Rectal smooth muscle tissue (tissue), 1 donor: ENCODE measurements at regions not wholly inside any gene's neighbourhood (a gene's known extent, or its start where the extent isn't known, plus 50 kb on each side); places are given as distances from the start of the nearest gene placed in this dataset.

Source experiments
- H3K27ac ChIP-seq: one replicate; pipeline ENCODE4 v1.7.0; 2013; ENCODE audit warnings: low read depth, low read length, inconsistent platforms
- H3K27me3 ChIP-seq: one replicate; pipeline ENCODE4 v1.7.0; 2013; ENCODE audit warnings: low read length; ENCODE audit not compliant: control insufficient read depth, insufficient read depth
- H3K36me3 ChIP-seq: one replicate; pipeline ENCODE4 v1.7.0; 2013; ENCODE audit warnings: low read length; ENCODE audit not compliant: control insufficient read depth, insufficient read depth
- H3K4me1 ChIP-seq: one replicate; pipeline ENCODE4 v1.7.0; 2013; ENCODE audit warnings: low read length; ENCODE audit not compliant: control insufficient read depth, insufficient read depth
- H3K4me3 ChIP-seq: one replicate; pipeline ENCODE4 v1.7.0; 2013; ENCODE audit warnings: low read length
- H3K9ac ChIP-seq: one replicate; pipeline ENCODE4 v1.7.0; 2013; ENCODE audit warnings: low read length

- Histone ChIP-seq H3K36me3 (no peaks in the 10 kb centered on the region), H3K9ac (no peak overlapping the region), H3K4me1 (no peaks in the 10 kb centered on the region), H3K4me3 (no peak overlapping the region), H3K27me3 (no peaks in the 10 kb centered on the region), H3K27ac (no peak overlapping the region)
These were observed 50.1 kb upstream of the ZNF608 start for GRCh38 chr5:124796495-124796894.

GRCh38 chr5:124797665-124798087 lies 51.2 kb upstream of the ZNF608 start:
- Histone ChIP-seq H3K27me3 (no peaks in the 10 kb centered on the region), H3K36me3 (no peaks in the 10 kb centered on the region), H3K27ac (no peak overlapping the region), H3K4me1 (no peaks in the 10 kb centered on the region), H3K9ac (no peak overlapping the region), H3K4me3 (no peak overlapping the region)

DNA sequence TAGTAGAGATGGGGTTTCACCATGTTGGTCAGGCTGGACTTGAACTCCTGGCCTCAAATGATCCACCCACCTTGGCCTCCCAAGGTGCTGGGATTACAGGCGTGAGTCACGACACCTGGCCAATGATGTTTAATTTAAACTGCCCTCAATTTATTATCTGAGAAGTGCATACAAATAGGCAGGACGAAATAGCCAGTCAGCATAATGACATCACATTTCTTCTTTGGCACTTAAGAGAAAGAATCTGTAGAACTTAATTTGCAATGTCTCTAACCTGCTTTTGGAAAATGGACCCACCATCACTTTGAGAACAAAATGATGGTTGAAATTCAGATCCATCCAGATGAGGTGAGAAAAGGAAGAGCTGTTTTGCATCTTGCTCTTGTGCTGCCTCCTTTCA lies 52.5 kb upstream of the ZNF608 start:
- no peaks in the 10 kb centered on the region for H3K36me3 ChIP-seq
- H3K27me3 ChIP-seq = no peaks in the 10 kb centered on the region
- H3K9ac ChIP-seq = no peak overlapping the region
- no peak overlapping the region for H3K27ac ChIP-seq
- H3K4me3 ChIP-seq = no peak overlapping the region
- no peaks in the 10 kb centered on the region for H3K4me1 ChIP-seq

GRCh38 chr5:124801551-124801950 lies 55.1 kb upstream of the ZNF608 start:
- no peaks in the 10 kb centered on the region for H3K36me3 ChIP-seq
- no peaks in the 10 kb centered on the region for H3K4me1 ChIP-seq
- H3K27me3 ChIP-seq = no peaks in the 10 kb centered on the region
- no peak overlapping the region for H3K9ac ChIP-seq
- no peak overlapping the region for H3K27ac ChIP-seq
- no peak overlapping the region for H3K4me3 ChIP-seq

- Histone ChIP-seq H3K36me3 (no peaks in the 10 kb centered on the region), H3K4me3 (no peak overlapping the region), H3K27ac (no peak overlapping the region), H3K9ac (no peak overlapping the region), H3K4me1 (no peaks in the 10 kb centered on the region), H3K27me3 (no peaks in the 10 kb centered on the region)
These were observed 57.3 kb upstream of the ZNF608 start for GRCh38 chr5:124803617-124804323.

GRCh38 chr5:124806026-124806372 lies 59.6 kb upstream of the ZNF608 start:
- Histone ChIP-seq H3K36me3 (no peaks in the 10 kb centered on the region), H3K27me3 (no peaks in the 10 kb centered on the region)

DNA sequence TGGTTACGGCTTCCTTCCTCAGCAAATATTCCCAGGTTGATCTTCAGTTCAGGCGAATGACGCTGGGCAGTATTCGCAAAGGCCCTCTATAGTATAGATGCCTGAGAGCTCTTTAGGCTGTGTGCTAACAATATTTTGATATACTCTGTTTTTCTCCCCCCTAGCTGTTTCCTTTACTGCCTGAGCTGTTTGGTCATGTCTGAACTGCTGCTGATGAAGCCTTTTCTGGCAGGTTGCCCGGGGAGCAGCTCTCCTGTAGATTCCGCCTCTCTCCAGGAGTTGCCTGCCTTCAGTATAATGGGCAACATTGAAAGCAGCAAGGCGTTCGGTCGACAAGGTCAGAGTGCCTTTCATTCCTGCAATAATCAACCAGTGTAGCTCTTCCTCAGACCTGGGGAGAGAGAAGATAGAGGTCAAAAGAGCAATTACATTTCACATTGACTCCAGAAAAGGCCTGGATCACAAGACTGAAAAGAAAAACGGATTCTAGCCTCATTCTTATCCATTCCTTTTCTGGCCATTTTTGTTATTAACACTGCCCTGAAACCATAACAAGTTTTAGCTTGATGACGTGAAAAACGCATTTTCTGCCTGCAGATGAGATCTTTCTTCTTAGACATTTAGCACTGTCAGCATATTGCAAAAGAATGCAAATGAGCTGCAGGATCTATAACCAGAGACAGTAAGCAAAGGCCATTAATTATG lies 60.1 kb upstream of the ZNF608 start:
- H3K27ac ChIP-seq = no peak overlapping the region
- H3K4me3 ChIP-seq = no peak overlapping the region
- no peaks in the 10 kb centered on the region for H3K4me1 ChIP-seq
- no peak overlapping the region for H3K9ac ChIP-seq
- H3K27me3 ChIP-seq = no peaks in the 10 kb centered on the region
- no peaks in the 10 kb centered on the region for H3K36me3 ChIP-seq

More at GRCh38 chr5:124806026-124806372, 59.6 kb upstream of the ZNF608 start:
- Histone ChIP-seq H3K27ac (no peak overlapping the region), H3K4me3 (no peak overlapping the region), H3K9ac (no peak overlapping the region), H3K4me1 (no peaks in the 10 kb centered on the region)

DNA sequence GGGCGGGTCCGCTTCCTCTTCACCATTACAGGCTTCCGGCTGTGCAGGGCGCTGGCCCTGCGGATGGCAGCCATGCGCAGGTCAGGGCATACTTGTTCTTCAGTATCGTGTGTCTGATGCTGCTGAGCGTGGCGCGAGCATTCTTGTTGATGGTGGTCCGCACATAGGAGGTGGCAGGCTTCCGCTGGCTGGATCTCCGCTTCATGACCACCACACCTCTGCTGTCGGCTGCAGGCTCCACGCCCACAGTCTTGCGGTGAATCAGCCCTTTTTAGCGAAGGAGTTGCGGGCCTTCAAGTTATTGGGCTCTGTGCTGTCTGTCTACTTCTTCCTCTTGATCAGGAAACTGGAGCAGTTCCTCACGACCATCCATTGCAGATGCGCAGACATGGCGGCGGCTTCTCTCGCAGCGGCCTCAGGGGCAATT lies 62.4 kb upstream of the ZNF608 start:
- Histone ChIP-seq H3K27ac (no peak overlapping the region), H3K9ac (no peak overlapping the region), H3K36me3 (no peaks in the 10 kb centered on the region), H3K4me1 (no peaks in the 10 kb centered on the region), H3K4me3 (no peak overlapping the region), H3K27me3 (no peaks in the 10 kb centered on the region)

GRCh38 chr5:124810396-124811006 lies 64.1 kb upstream of the ZNF608 start:
- H3K9ac ChIP-seq = no peak overlapping the region
- no peak overlapping the region for H3K27ac ChIP-seq
- H3K36me3 ChIP-seq = no peaks in the 10 kb centered on the region
- H3K4me3 ChIP-seq = no peak overlapping the region
- H3K4me1 ChIP-seq = no peaks in the 10 kb centered on the region
- H3K27me3 ChIP-seq = no peaks in the 10 kb centered on the region

DNA sequence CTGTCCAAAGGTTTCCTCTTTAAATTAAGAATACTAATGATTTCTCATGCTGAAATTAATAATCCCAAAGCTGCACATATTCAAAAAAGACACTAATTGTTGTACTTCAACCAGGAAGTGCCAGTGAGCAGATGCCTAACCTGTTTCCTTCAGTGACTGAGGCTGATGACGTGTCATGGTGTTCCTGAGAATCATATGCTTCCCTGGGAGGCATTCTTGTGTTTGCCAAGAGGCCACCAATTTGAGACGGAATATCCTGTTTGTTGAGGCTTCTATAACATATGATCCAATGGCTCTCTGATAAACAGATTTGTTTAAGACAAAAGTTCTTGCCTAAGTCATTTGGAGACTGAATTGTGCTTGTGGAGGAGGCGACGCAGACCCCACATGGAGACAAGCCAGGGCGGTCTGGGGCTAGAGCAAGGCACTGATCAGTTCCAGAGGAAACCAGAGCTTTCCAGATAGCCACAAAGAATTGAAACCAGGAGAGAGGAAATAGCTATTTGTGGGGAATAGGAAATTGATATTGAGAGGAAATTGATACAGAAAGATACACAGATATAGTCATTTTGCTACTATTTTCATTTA lies 66.4 kb upstream of the ZNF608 start:
- Histone ChIP-seq H3K36me3 (no peaks in the 10 kb centered on the region), H3K27me3 (no peaks in the 10 kb centered on the region), H3K27ac (no peak overlapping the region), H3K9ac (no peak overlapping the region), H3K4me1 (no peaks in the 10 kb centered on the region), H3K4me3 (no peak overlapping the region)

GRCh38 chr5:124816381-124816780 lies 69.9 kb upstream of the ZNF608 start:
- Histone ChIP-seq H3K9ac (no peak overlapping the region), H3K4me1 (no peaks in the 10 kb centered on the region), H3K36me3 (no peaks in the 10 kb centered on the region), H3K4me3 (no peak overlapping the region), H3K27ac (no peak overlapping the region), H3K27me3 (no peaks in the 10 kb centered on the region)

- Histone ChIP-seq H3K9ac (no peak overlapping the region), H3K4me3 (no peak overlapping the region), H3K27me3 (no peaks in the 10 kb centered on the region), H3K4me1 (no peaks in the 10 kb centered on the region), H3K27ac (no peak overlapping the region), H3K36me3 (no peaks in the 10 kb centered on the region)
These were observed 72.8 kb upstream of the ZNF608 start for GRCh38 chr5:124819201-124819600.
